Heart left ventricle (tissue), 16 donors: ENCODE measurements at regions not wholly inside any gene's neighbourhood (a gene's known extent, or its start where the extent isn't known, plus 50 kb on each side); places are given as distances from the start of the nearest gene placed in this dataset.
A peak's percentile ranks its signal among the peaks of the same experiment; 100 is the strongest.
"Not testable (repeated sequence)": the region's sequence is repeated elsewhere in the genome, so short reads cannot be mapped to it uniquely, and the experiment has no call there.

Source experiments
- ATAC-seq, 4 donors: fragments of 200-7000 bp; cut with Tn5 transposase; one replicate each; pipeline ENCODE4 v1.9.1; 2020 to 2022; ENCODE audit warnings: moderate library complexity in 4 of 4, mild to moderate bottlenecking in 3 of 4, moderate number of reproducible peaks in 1 of 4
- DNase-seq, 5 donors: peaks; one replicate each; pipeline ENCODE4 v3.0.0-alpha.2; 2020
- H3K27ac ChIP-seq, 12 donors: fragments of 200-600 bp; sonication (generic) in 4 of 12; one replicate each; pipeline versions ENCODE4 v1.5.0 to v1.8.0; 2016 to 2022; ENCODE audit warnings: mild to moderate bottlenecking in 2 of 12
- H3K27me3 ChIP-seq, 9 donors: fragments of 200-600 bp; sonication (generic) in 2 of 9; one replicate each; pipeline versions ENCODE4 v1.5.1 to v1.8.0; 2016 to 2022; ENCODE audit warnings: mild to moderate bottlenecking in 3 of 9
- H3K36me3 ChIP-seq, 9 donors: fragments of 200-600 bp; sonication (generic) in 2 of 9; one replicate each; pipeline versions ENCODE4 v1.5.0 to v1.8.0; 2018 to 2022; ENCODE audit warnings: mild to moderate bottlenecking in 2 of 9
- H3K4me1 ChIP-seq, 12 donors: fragments of 200-600 bp; sonication (generic) in 4 of 12; one replicate each; pipeline versions ENCODE4 v1.5.0 to v1.8.0; 2016 to 2022; ENCODE audit warnings: mild to moderate bottlenecking in 3 of 12
- H3K4me3 ChIP-seq, 12 donors: fragments of 200-600 bp; sonication (generic) in 4 of 12; one replicate each; pipeline versions ENCODE4 v1.5.0 to v1.8.0; 2017 to 2022; ENCODE audit warnings: mild to moderate bottlenecking in 9 of 12, moderate library complexity in 4 of 12
- H3K9me3 ChIP-seq, 12 donors: fragments of 200-600 bp; sonication (generic) in 4 of 12; one replicate each; pipeline versions ENCODE4 v1.5.0 to v1.8.0; 2016 to 2022; ENCODE audit warnings: mild to moderate bottlenecking in 1 of 12
- CTCF ChIP-seq, 12 donors: fragments of 200-600 bp; sonication (generic) in 4 of 12; IDR thresholded peaks; one replicate each; pipeline versions ENCODE4 v1.5.0 to v1.8.0; 2018 to 2022; ENCODE audit warnings: antibody characterized with exemption in 12 of 12, mild to moderate bottlenecking in 5 of 12
- POLR2A ChIP-seq, 2 donors: fragments of 450-650 bp; IDR thresholded peaks; one replicate each; pipeline ENCODE4 v1.6.1; 2017; ENCODE audit warnings: antibody characterized with exemption in 2 of 2, mild to moderate bottlenecking in 2 of 2, moderate library complexity in 2 of 2
- WGBS, 4 donors: extraction: QIAGEN DNeasy Blood & Tissue Kit in 2 of 4; methylation state at CpG; one replicate each; pipeline versions ENCODE4 v1.1.5 to v1.1.7; 2013 to 2018; 5-methylcytosine and 5-hydroxymethylcytosine counted together
- intact Hi-C, 10 donors: fragments of 100-400 bp; cut with DNase I; formaldehyde crosslinking; loops; one replicate each; pipeline versions ENCODE4 v1.11.1 to v1.14.2; 2022
- donor health status: ischemic (EF 13 %, LVEDD 7.1; RV severe dilation, severe dysfunction).
- donor health status: healthy with polysubstance abuse.
- donor health status: DM: no; HTN: yes; CAD: no.
- donor health status: DM: no; HTN: no; CAD: no.
- donor health status: ischemic (EF 25% LVEDD 6.9; RV normal size, moderate dysfunction).
- donor health status: ischemic (EF 25% LVEDD 5.7; RV mildly dilated, moderate dysfunction).
- donor health status: healthy.
- donor health status: DM: yes; HTN: yes; CAD: no.
- donor health status: ischemic (EF 35%, LVEDD 5.7; RV mildly dilated, moderate dysfunction).
- donor health status: nonischemic (EF 11% LVEDD 7.7; RV severe dilation, severe dysfunction).
- donor health status: DM: yes; HTN: yes; CAD: no.
- donor health status: PGD.
- donor health status: ischemic (EF 29% LVEDD 5.4; RV normal size, mild dysfunction).
- donor health status: nonischemic (EF 23%, LVEDD 6.1; RV moderate dilation, normal function).

GRCh38 chr2:174673876-174674275 lies 76.3 kb upstream of the WIPF1 start:
- Histone ChIP-seq H3K4me1 (peaks cover 0 to 30% (median 11%) of the 10 kb centered on the region in 12 donors), H3K4me3 (no peak overlapping the region), H3K9me3 (peaks cover 0 to 14% (median 3%) of the 10 kb centered on the region in 12 donors), H3K36me3 (peaks cover 0 to 21% (median 11%) of the 10 kb centered on the region in 9 donors), H3K27ac (no peak overlapping the region), H3K27me3 (no peaks in the 10 kb centered on the region)
- no peak for TF ChIP-seq POLR2A (IDR thresholded peaks at IDR 0.05)
- no peak for TF ChIP-seq CTCF (IDR thresholded peaks at IDR 0.05)
- intact Hi-C loops = loop anchor here in 1 of 10 donors (10.0 kb wide), 1 partner anchor 49 kb away; no protein-coding TSS in a partner anchor
- ATAC-seq = no peak
- WGBS, 4 donors = 75 to 89% (median 87%) methylated on average over 3 of the region's 3 CpGs
- DNase-seq = no peak

GRCh38 chr2:174673440-174673839 lies 75.8 kb upstream of the WIPF1 start:
- TF ChIP-seq CTCF (IDR thresholded peaks at IDR 0.05) (no peak), POLR2A (IDR thresholded peaks at IDR 0.05) (no peak)
- 84 to 89% (median 87%) methylated on average over 7 of the region's 7 CpGs for WGBS, 4 donors
- ATAC-seq (no peak), DNase-seq (no peak)
- peaks cover 0 to 14% (median 3%) of the 10 kb centered on the region in 12 donors for H3K9me3 ChIP-seq
- no peak overlapping the region for H3K27ac ChIP-seq
- no peaks in the 10 kb centered on the region for H3K27me3 ChIP-seq
- intact Hi-C loops = loop anchor here in 1 of 10 donors (10.0 kb wide), 1 partner anchor 49 kb away; no protein-coding TSS in a partner anchor
- H3K4me3 ChIP-seq = no peak overlapping the region
- H3K36me3 ChIP-seq = peaks cover 0 to 21% (median 11%) of the 10 kb centered on the region in 9 donors
- H3K4me1 ChIP-seq = peaks cover 0 to 29% (median 12%) of the 10 kb centered on the region in 12 donors

- intact Hi-C loops = loop anchor here in 1 of 10 donors (10.0 kb wide), 1 partner anchor 47 kb away; no protein-coding TSS in a partner anchor
- not testable (repeated sequence) for ATAC-seq, H3K27me3 ChIP-seq, H3K27ac ChIP-seq, DNase-seq, H3K4me3 ChIP-seq
- WGBS, 4 donors = 98 to 99% (median 98%) methylated on average over 10 of the region's 10 CpGs
- peaks cover 0 to 18% (median 7%) of the 10 kb centered on the region in 9 donors for H3K36me3 ChIP-seq
- H3K9me3 ChIP-seq = peaks cover 0 to 14% (median 3%) of the 10 kb centered on the region in 12 donors
- H3K4me1 ChIP-seq = peaks cover 0 to 41% (median 27%) of the 10 kb centered on the region in 12 donors
Observed at GRCh38 chr2:174671532-174671931, 73.9 kb upstream of the WIPF1 start.

- no peak for TF ChIP-seq POLR2A (IDR thresholded peaks at IDR 0.05)
- no peak for TF ChIP-seq CTCF (IDR thresholded peaks at IDR 0.05)
- Histone ChIP-seq H3K4me1 (peaks cover 0 to 44% (median 31%) of the 10 kb centered on the region in 12 donors), H3K27me3 (no peaks in the 10 kb centered on the region), H3K4me3 (no peak overlapping the region), H3K27ac (no peak overlapping the region), H3K9me3 (peaks cover 0 to 14% (median 3%) of the 10 kb centered on the region in 12 donors), H3K36me3 (peaks cover 0 to 13% (median 3%) of the 10 kb centered on the region in 9 donors)
- WGBS, 4 donors = 73 to 88% (median 79%) methylated on average over 4 of the region's 4 CpGs
- ATAC-seq (no peak), DNase-seq (peak in 2 of 5 donors; percentile 18 to 48)
- intact Hi-C loops = loop anchor here in 1 of 10 donors (10.0 kb wide), 1 partner anchor 46 kb away; no protein-coding TSS in a partner anchor
Observed at GRCh38 chr2:174670446-174670845, 72.8 kb upstream of the WIPF1 start.
